OCI-LY7 (cell line): ENCODE measurements at regions not wholly inside any gene's neighbourhood (a gene's known extent, or its start where the extent isn't known, plus 50 kb on each side); places are given as distances from the start of the nearest gene placed in this dataset.

Source experiments
- EZH2phosphoT487 ChIP-seq: fragments of 200-600 bp; sonication (generic); IDR thresholded peaks from 2 replicates; pipeline ENCODE4 v1.6.1; 2018; ENCODE audit warnings: low read depth, borderline replicate concordance, mild to moderate bottlenecking, mixed run types, antibody characterized with exemption, low read length, moderate library complexity, mixed read lengths
- TF ChIP-seq, protein P1 (sequence below): fragments of 200-600 bp; sonication (generic); conservative IDR thresholded peaks from 2 replicates; pipeline ENCODE4 v1.5.1; 2014; ENCODE audit warnings: mild to moderate bottlenecking, antibody characterized with exemption, low read length, moderate library complexity, mixed read lengths

DNA sequence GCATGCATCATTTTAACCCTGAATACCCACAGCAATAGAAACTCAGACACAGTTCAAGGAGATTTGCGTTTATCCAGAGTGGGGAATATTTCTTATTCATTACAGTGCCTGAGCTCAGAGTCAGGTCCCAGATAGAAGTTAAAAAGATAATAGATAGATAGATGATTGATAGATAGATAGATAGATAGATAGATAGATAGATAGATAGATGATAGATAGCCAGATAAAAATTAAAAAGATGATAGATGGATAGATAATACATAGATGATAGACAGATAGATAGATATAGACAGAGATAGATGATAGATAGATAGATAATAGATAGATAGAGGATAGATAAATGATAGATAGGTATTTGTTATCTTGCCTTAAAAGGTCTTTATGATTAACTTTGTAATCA lies 184.7 kb downstream of the MYLK4 start:
- no peak for TF ChIP-seq EZH2phosphoT487
- TF ChIP-seq, protein P1, sequence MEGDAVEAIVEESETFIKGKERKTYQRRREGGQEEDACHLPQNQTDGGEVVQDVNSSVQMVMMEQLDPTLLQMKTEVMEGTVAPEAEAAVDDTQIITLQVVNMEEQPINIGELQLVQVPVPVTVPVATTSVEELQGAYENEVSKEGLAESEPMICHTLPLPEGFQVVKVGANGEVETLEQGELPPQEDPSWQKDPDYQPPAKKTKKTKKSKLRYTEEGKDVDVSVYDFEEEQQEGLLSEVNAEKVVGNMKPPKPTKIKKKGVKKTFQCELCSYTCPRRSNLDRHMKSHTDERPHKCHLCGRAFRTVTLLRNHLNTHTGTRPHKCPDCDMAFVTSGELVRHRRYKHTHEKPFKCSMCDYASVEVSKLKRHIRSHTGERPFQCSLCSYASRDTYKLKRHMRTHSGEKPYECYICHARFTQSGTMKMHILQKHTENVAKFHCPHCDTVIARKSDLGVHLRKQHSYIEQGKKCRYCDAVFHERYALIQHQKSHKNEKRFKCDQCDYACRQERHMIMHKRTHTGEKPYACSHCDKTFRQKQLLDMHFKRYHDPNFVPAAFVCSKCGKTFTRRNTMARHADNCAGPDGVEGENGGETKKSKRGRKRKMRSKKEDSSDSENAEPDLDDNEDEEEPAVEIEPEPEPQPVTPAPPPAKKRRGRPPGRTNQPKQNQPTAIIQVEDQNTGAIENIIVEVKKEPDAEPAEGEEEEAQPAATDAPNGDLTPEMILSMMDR = no peak
